Panc1 (cell line): ENCODE measurements at regions not wholly inside any gene's neighbourhood (a gene's known extent, or its start where the extent isn't known, plus 50 kb on each side); places are given as distances from the start of the nearest gene placed in this dataset.
A peak's percentile ranks its signal among the peaks of the same experiment; 100 is the strongest.

Source experiments
- ATAC-seq: fragments of 200-7000 bp; cut with Tn5 transposase; 2 replicates; pipeline ENCODE4 v1.9.1; 2020; ENCODE audit warnings: mild to moderate bottlenecking, moderate library complexity
- BruUV-seq: library from RNA; stranded (reverse); fragments of 400-500 nt; replicated peaks from 2 replicates; lab custom pipeline; 2021; lab: Mats Ljungman, UMichigan
- CTCF ChIA-PET: fragments of 300-600 bp; sonication (Branson Sonifier 250); formaldehyde crosslinking; loops from one replicate; lab custom pipeline; 2022; ENCODE audit warnings: antibody characterized with exemption; lab: Charles Lee
- POLR2A ChIA-PET: fragments of 300-600 bp; sonication (Branson Sonifier 250); formaldehyde crosslinking; loops from one replicate; lab custom pipeline; 2022; ENCODE audit warnings: antibody characterized with exemption; lab: Charles Lee
- DNase-seq: peaks from one replicate; pipeline ENCODE4 v3.0.0-alpha.2; 2010; ENCODE audit warnings: low read depth, low spot score
- H3K27ac ChIP-seq: 2 replicates; pipeline ENCODE4 v1.5.1; 2011; ENCODE audit warnings: mild to moderate bottlenecking, low read length, inconsistent platforms
- H3K27me3 ChIP-seq: fragments of 200-500 bp; sonication (Bioruptor generic); 2 replicates; pipeline ENCODE4 v1.6.0; 2014; ENCODE audit warnings: low read length, inconsistent platforms; ENCODE audit not compliant: control insufficient read depth, insufficient read depth
- H3K36me3 ChIP-seq: fragments of 200-500 bp; sonication (Bioruptor generic); 2 replicates; pipeline ENCODE4 v1.5.1; 2014; ENCODE audit warnings: inconsistent platforms, mild to moderate bottlenecking, low read length, moderate library complexity; ENCODE audit not compliant: control insufficient read depth, insufficient read depth
- H3K4me1 ChIP-seq: 2 replicates; pipeline ENCODE4 v1.5.1; 2011; ENCODE audit warnings: inconsistent platforms, mild to moderate bottlenecking, low read length, moderate library complexity; ENCODE audit not compliant: control insufficient read depth, insufficient read depth
- H3K4me3 ChIP-seq, 2 experiments: 2 replicates each; pipeline ENCODE4 v1.5.1; 2011 to 2012; ENCODE audit warnings: low read depth in 2 of 2, low read length in 2 of 2, mild to moderate bottlenecking in 2 of 2, inconsistent platforms in 1 of 2, moderate library complexity in 1 of 2
- H3K9me3 ChIP-seq: fragments of 200-500 bp; sonication (Bioruptor generic); 2 replicates; pipeline ENCODE4 v1.5.1; 2014; ENCODE audit warnings: low read depth, mild to moderate bottlenecking, inconsistent platforms, low read length, moderate library complexity; ENCODE audit not compliant: control insufficient read depth, insufficient read depth
- CTCF ChIP-seq: fragments of 450-650 bp; IDR thresholded peaks from 2 replicates; pipeline ENCODE4 v1.5.1; 2017; ENCODE audit warnings: mild to moderate bottlenecking
- POLR2AphosphoS5 ChIP-seq: IDR thresholded peaks from 2 replicates; pipeline ENCODE4 v1.6.1; 2012; ENCODE audit warnings: mild to moderate bottlenecking, low read depth, low read length, moderate library complexity
- SIN3A ChIP-seq: IDR thresholded peaks from 2 replicates; pipeline ENCODE4 v1.6.1; 2012; ENCODE audit warnings: low read depth, mild to moderate bottlenecking, low read length, moderate library complexity, borderline replicate concordance; ENCODE audit not compliant: insufficient read depth
- TCF7L2 ChIP-seq: IDR thresholded peaks from 2 replicates; pipeline ENCODE4 v1.6.1; 2011; ENCODE audit warnings: mild to moderate bottlenecking, low read depth, low read length, inconsistent platforms
- in situ Hi-C: cut with HindIII; loops from 2 replicates; pipeline ENCODE4 v1.10.0; 2016; ENCODE audit warnings: low sequenced_read_pairs, low pct_unique_long_range_greater_than_20kb
- intact Hi-C: fragments of 100-400 bp; cut with micrococcal nuclease; formaldehyde crosslinking; loops from one replicate; pipeline ENCODE4 v1.10.0; 2022; ENCODE audit not compliant: unreplicated experiment
- TF ChIP-seq, protein P1 (sequence below), 2 experiments: IDR thresholded peaks; 2 replicates each; pipeline ENCODE4 v1.6.1; 2011 to 2012; ENCODE audit warnings: low read depth in 2 of 2, control low read depth in 1 of 2, low read length in 1 of 2, mild to moderate bottlenecking in 1 of 2, moderate library complexity in 1 of 2; ENCODE audit not compliant: insufficient read depth in 1 of 2

GRCh38 chr15:77544162-77544561 lies 88.5 kb downstream of the LINGO1 start:
- intact Hi-C loops (loop anchor here (5.0 kb wide), 1 partner anchor 517 kb away; no protein-coding TSS in a partner anchor), in situ Hi-C loops (no loop called here)
- TF ChIP-seq SIN3A (no peak), TCF7L2 (no peak), POLR2AphosphoS5 (no peak), CTCF (no peak)
- TF ChIP-seq, protein P1, sequence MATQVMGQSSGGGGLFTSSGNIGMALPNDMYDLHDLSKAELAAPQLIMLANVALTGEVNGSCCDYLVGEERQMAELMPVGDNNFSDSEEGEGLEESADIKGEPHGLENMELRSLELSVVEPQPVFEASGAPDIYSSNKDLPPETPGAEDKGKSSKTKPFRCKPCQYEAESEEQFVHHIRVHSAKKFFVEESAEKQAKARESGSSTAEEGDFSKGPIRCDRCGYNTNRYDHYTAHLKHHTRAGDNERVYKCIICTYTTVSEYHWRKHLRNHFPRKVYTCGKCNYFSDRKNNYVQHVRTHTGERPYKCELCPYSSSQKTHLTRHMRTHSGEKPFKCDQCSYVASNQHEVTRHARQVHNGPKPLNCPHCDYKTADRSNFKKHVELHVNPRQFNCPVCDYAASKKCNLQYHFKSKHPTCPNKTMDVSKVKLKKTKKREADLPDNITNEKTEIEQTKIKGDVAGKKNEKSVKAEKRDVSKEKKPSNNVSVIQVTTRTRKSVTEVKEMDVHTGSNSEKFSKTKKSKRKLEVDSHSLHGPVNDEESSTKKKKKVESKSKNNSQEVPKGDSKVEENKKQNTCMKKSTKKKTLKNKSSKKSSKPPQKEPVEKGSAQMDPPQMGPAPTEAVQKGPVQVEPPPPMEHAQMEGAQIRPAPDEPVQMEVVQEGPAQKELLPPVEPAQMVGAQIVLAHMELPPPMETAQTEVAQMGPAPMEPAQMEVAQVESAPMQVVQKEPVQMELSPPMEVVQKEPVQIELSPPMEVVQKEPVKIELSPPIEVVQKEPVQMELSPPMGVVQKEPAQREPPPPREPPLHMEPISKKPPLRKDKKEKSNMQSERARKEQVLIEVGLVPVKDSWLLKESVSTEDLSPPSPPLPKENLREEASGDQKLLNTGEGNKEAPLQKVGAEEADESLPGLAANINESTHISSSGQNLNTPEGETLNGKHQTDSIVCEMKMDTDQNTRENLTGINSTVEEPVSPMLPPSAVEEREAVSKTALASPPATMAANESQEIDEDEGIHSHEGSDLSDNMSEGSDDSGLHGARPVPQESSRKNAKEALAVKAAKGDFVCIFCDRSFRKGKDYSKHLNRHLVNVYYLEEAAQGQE (IDR thresholded peaks at IDR 0.05; ENCODE audit: insufficient read depth in 1 of 2, low read depth in 2 of 2, low read length in 1 of 2), result no peak

DNA sequence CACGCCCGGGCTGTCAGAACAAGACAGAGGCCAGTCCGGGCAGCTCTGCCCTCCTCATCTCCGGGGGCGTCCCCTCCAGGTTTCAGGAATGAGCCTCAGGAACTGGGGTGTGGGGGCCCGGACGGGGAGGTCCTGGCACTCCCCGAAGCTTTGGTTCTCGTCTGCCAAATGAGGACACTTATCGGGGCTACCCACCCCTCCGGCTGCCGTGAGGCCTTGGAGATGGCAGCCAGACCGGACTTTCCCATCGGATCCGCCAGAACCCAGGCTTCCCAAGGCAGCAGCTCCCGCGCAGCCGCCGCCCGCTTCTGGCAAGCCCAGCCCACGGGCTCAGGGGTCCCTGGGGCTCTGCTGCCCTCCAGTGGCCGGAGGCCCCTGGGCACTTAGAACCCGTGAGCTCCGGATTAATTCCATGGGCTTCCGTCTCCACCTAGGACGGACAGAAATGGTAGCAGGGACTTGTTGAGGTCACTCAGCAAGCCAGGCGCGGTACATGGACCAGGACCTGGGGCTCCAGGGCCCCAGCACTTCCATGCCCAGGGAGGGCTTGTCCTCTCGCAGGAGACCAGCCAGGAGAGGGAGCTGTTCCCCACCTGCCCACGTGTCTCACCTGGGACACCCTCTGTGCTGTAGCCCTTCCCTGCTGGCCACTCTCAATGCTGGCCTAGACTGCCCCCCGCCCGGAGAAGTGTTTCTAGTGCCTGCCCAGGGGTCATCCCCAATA lies 89.4 kb downstream of the LINGO1 start:
- ATAC-seq (peak; percentile 88), DNase-seq (peak; percentile 58)
- TF ChIP-seq SIN3A (no peak), CTCF (peak; percentile 99)
- TF ChIP-seq, protein P1 (IDR thresholded peaks at IDR 0.05; ENCODE audit: insufficient read depth in 1 of 2, low read depth in 2 of 2, low read length in 1 of 2), result no peak
- no peaks in the 10 kb centered on the region for H3K27me3 ChIP-seq
- intact Hi-C loops, result loop anchor here (2.0 to 5.0 kb wide), 2 partner anchors 425 to 516 kb away; no protein-coding TSS in a partner anchor
- in situ Hi-C loops, result no loop called here
- peak overlapping the region; percentile 90 for H3K27ac ChIP-seq
- ChIA-PET POLR2A (interaction anchor here (0.6 kb wide), 1 partner anchor 323 kb away, joined by 3 read pairs; no protein-coding TSS in a partner anchor), CTCF (interaction anchor here (0.6 to 2.7 kb wide), 19 partner anchors 9 to 442 kb away, joined by 3 to 14 read pairs (median 6); partner anchors contain the start of genes HMG20A and LINGO1)
- peak overlapping the region; percentile 36 to 56 for H3K4me3 ChIP-seq
- no peaks in the 10 kb centered on the region; the same call in 1 of the 2 replicates for H3K36me3 ChIP-seq
- peaks cover 61% of the 10 kb centered on the region for H3K4me1 ChIP-seq
- H3K9me3 ChIP-seq, result peaks cover 2% of the 10 kb centered on the region; the same call in 1 of the 2 replicates
- BruUV-seq, result no TSS peak

More at GRCh38 chr15:77544162-77544561, 88.5 kb downstream of the LINGO1 start:
- POLR2A ChIA-PET, result no interaction called here
- Histone ChIP-seq H3K4me3 (no peak overlapping the region), H3K9me3 (peaks cover 2% of the 10 kb centered on the region; the same call in 1 of the 2 replicates), H3K27me3 (no peaks in the 10 kb centered on the region), H3K36me3 (no peaks in the 10 kb centered on the region; the same call in 1 of the 2 replicates), H3K27ac (peak overlapping the region; percentile 90), H3K4me1 (peaks cover 53% of the 10 kb centered on the region)
- BruUV-seq, result no TSS peak
- CTCF ChIA-PET, result interaction anchor here (0.6 to 2.7 kb wide), 7 partner anchors 47 to 442 kb away, joined by 3 to 14 read pairs (median 7); no protein-coding TSS in a partner anchor
- no peak for ATAC-seq
- no peak for DNase-seq
